OCI-LY7 (cell line): ENCODE measurements at regions not wholly inside any gene's neighbourhood (a gene's known extent, or its start where the extent isn't known, plus 50 kb on each side); places are given as distances from the start of the nearest gene placed in this dataset.

Source experiments
- EZH2phosphoT487 ChIP-seq: fragments of 200-600 bp; sonication (generic); IDR thresholded peaks from 2 replicates; pipeline ENCODE4 v1.6.1; 2018; ENCODE audit warnings: low read depth, borderline replicate concordance, mild to moderate bottlenecking, mixed run types, antibody characterized with exemption, low read length, moderate library complexity, mixed read lengths
- TF ChIP-seq, protein P1 (sequence below): fragments of 200-600 bp; sonication (generic); conservative IDR thresholded peaks from 2 replicates; pipeline ENCODE4 v1.5.1; 2014; ENCODE audit warnings: mild to moderate bottlenecking, antibody characterized with exemption, low read length, moderate library complexity, mixed read lengths

DNA sequence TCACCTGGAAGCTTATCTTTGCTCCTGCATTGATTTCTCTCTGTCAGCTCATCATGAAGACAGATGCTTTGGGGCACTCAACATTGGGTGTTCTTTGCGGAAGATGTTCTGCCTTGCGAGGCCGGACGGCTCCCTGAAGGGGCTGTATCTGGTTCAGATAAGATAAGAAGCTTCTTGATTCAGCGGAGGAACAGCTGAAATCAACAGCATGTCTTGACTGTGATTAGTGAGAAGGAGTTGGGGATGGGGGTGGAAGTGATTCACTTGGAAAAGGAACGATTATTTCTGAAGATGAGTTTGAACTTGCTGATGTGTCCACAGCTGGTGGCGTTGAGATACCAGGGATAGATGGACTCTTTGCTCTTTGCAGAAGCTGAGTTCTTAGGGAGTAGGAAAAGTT lies 126.9 kb upstream of the WSCD1 start:
- TF ChIP-seq, protein P1, sequence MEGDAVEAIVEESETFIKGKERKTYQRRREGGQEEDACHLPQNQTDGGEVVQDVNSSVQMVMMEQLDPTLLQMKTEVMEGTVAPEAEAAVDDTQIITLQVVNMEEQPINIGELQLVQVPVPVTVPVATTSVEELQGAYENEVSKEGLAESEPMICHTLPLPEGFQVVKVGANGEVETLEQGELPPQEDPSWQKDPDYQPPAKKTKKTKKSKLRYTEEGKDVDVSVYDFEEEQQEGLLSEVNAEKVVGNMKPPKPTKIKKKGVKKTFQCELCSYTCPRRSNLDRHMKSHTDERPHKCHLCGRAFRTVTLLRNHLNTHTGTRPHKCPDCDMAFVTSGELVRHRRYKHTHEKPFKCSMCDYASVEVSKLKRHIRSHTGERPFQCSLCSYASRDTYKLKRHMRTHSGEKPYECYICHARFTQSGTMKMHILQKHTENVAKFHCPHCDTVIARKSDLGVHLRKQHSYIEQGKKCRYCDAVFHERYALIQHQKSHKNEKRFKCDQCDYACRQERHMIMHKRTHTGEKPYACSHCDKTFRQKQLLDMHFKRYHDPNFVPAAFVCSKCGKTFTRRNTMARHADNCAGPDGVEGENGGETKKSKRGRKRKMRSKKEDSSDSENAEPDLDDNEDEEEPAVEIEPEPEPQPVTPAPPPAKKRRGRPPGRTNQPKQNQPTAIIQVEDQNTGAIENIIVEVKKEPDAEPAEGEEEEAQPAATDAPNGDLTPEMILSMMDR: no peak
- TF ChIP-seq EZH2phosphoT487: no peak
